VCaP (cell line): ENCODE measurements at regions not wholly inside any gene's neighbourhood (a gene's known extent, or its start where the extent isn't known, plus 50 kb on each side); places are given as distances from the start of the nearest gene placed in this dataset.
"Not testable (repeated sequence)": the region's sequence is repeated elsewhere in the genome, so short reads cannot be mapped to it uniquely, and the experiment has no call there.

Source experiments
- H3K27ac ChIP-seq: fragments of 450-650 bp; 2 replicates; pipeline ENCODE4 v1.5.1; 2017
- TF ChIP-seq, protein P1 (sequence below): fragments of 450-650 bp; conservative IDR thresholded peaks from 2 replicates; pipeline ENCODE4 v1.5.1; 2017; ENCODE audit warnings: mild to moderate bottlenecking, moderate library complexity

DNA sequence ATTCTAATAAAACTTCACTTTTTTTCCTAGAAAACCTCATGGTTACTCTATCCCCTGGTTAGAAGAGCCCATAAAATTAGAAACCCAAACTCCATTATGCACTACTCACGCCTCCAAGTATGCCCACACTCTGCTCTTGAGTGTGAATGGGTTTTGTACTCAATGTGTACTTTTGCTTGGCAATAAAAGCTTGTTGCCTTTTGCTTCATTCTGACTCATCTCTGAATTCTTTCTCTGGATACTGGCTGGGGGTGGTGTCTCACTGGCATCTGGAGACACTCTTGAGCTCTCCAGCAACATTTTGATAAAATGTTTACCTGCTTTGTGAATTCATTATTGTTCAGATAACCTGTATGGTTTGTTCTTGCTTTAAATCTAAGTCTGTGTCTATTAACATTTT lies 963.3 kb downstream of the TRAM1L1 start:
- no peak overlapping the region for H3K27ac ChIP-seq
- TF ChIP-seq, protein P1, sequence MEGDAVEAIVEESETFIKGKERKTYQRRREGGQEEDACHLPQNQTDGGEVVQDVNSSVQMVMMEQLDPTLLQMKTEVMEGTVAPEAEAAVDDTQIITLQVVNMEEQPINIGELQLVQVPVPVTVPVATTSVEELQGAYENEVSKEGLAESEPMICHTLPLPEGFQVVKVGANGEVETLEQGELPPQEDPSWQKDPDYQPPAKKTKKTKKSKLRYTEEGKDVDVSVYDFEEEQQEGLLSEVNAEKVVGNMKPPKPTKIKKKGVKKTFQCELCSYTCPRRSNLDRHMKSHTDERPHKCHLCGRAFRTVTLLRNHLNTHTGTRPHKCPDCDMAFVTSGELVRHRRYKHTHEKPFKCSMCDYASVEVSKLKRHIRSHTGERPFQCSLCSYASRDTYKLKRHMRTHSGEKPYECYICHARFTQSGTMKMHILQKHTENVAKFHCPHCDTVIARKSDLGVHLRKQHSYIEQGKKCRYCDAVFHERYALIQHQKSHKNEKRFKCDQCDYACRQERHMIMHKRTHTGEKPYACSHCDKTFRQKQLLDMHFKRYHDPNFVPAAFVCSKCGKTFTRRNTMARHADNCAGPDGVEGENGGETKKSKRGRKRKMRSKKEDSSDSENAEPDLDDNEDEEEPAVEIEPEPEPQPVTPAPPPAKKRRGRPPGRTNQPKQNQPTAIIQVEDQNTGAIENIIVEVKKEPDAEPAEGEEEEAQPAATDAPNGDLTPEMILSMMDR, result no peak

DNA sequence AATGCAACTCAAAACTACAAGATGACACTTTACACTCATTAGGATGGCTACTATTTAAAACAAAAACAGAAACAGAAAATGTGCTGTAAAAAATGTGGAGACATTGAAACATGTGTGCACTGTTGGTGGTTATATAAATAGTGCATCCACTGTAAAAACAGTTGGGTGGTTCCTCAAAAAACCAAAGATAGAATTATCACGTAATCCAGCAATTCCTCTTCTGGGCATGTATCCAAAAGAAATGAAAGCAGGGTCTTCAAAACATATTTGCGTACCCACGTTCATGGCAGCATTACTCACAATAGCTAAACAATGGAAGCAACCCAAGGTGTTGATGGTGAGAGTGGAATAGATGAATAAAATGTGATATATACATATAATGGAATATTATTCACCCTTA lies 967.2 kb downstream of the TRAM1L1 start:
- TF ChIP-seq, protein P1, result no peak
- no peak overlapping the region for H3K27ac ChIP-seq

DNA sequence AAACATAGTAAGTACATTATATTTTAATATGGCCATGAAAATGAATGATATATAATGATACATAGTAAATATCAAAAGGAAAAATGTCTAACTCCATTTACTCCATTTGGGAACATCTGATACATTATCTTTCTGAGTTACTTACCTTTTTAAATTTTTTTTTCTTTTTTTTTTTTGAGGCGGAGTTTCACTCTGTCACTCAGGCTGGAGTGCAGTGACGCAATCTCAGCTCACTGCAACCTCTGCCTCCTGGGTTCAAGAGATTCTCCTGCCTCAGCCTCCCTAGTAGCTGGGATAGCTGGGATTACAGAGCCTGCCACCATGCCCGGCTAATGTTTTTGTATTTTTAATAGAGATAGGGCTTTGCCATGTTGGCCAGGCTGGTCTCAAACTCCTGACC lies 972.5 kb downstream of the TRAM1L1 start:
- H3K27ac ChIP-seq, result not testable (repeated sequence)

DNA sequence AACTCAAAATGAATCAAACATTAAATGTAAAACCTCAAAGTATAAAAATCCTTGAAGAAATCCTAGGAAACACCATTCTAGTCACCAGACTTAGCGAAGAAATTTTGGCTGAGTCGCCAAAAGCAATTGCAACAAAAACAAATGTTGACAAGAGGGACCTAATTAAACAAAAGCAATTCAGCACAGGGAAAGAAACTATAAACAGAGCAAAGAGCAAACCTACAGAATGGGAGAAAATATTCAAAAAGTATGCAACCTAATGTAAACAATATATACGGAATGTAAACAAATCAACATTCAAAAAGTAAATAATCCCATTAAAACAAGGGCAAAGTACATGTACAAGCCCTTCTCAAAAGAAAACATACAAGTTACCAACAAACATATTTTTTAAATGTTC lies 974.7 kb downstream of the TRAM1L1 start:
- TF ChIP-seq, protein P1, result no peak

GRCh38 chr4:116108606-116109005 lies 976.8 kb downstream of the TRAM1L1 start:
- H3K27ac ChIP-seq, result no peak overlapping the region
- TF ChIP-seq, protein P1, result no peak

More for the DNA sequence above, 974.7 kb downstream of the TRAM1L1 start:
- H3K27ac ChIP-seq, result no peak overlapping the region

- TF ChIP-seq, protein P1, result no peak
- H3K27ac ChIP-seq, result no peak overlapping the region
Observed at GRCh38 chr4:116101321-116101720, 984.1 kb downstream of the TRAM1L1 start.

DNA sequence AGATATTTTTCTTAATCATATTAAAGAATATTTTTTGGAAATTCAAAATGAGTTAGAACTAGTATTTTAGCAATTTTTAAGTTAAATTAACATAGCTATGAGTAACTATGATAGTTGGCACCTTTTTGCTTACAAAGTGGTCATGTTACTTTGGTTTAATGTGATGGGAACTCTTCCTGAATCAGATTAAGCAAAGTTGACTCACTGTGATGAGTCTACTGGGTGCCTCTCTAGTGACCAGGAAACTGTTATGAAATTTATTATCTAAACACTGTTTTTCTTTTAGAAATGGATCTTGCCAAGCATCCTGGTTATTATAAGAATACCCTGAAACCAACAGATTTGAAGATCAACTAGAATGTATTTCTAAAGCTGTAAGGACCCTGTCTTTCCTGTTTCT lies 985.8 kb downstream of the TRAM1L1 start:
- no peak overlapping the region for H3K27ac ChIP-seq
- TF ChIP-seq, protein P1, result no peak

- not testable (repeated sequence) for H3K27ac ChIP-seq
Observed at GRCh38 chr4:116097353-116097752, 983.9 kb upstream of the NDST4 start.

DNA sequence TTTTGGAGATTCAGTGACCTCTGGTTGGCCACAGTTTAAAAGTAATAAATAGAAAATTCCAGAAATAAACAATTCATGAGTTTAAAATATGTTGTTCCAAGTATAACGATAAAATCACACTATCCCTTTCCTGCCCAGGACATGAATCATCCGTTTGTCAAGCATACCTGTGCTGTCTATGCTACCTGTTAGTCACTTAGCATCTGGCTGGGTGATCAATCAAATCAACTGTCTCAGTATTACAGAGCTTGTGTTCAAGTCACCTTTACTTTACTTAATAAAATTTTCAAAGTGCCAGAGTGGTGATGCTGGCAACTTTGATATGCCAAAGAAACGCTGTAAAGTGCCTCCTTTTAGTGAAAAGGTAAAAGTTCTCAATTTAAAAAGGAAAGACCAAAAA lies 979.5 kb upstream of the NDST4 start:
- H3K27ac ChIP-seq, result no peak overlapping the region
- TF ChIP-seq, protein P1, result no peak
